PC-9 (cell line): ENCODE measurements at regions not wholly inside any gene's neighbourhood (a gene's known extent, or its start where the extent isn't known, plus 50 kb on each side); places are given as distances from the start of the nearest gene placed in this dataset.

ENCODE experiments used
- BruUV-seq: library from RNA; stranded (reverse); fragments of 400-500 nt; replicated peaks from 2 replicates; lab custom pipeline; 2021; lab: Mats Ljungman, UMichigan
- CTCF ChIA-PET: fragments of 300-600 bp; sonication (Branson Sonifier 250); formaldehyde crosslinking; loops from one replicate; lab custom pipeline; 2022; ENCODE audit warnings: antibody characterized with exemption; lab: Charles Lee
- POLR2A ChIA-PET: fragments of 300-600 bp; sonication (Branson Sonifier 250); formaldehyde crosslinking; loops from one replicate; lab custom pipeline; 2022; ENCODE audit warnings: antibody characterized with exemption; ENCODE audit not compliant: unreplicated experiment; lab: Charles Lee
- DNase-seq, 2 experiments: peaks; one replicate each; pipeline versions ENCODE4 v3.0.0 to v3.0.0-alpha.2; 2015 to 2022; ENCODE audit warnings: mixed read lengths in 1 of 2
- H2AFZ ChIP-seq: fragments of 200-600 bp; sonication (generic); 2 replicates; pipeline ENCODE4 v1.8.1; 2017; ENCODE audit warnings: antibody characterized with exemption
- H3F3A ChIP-seq: fragments of 200-600 bp; sonication (generic); 2 replicates; pipeline ENCODE4 v1.8.1; 2017; ENCODE audit warnings: antibody characterized with exemption, mild to moderate bottlenecking, low read depth; ENCODE audit not compliant: insufficient read depth
- H3K27ac ChIP-seq: fragments of 200-600 bp; sonication (generic); 2 replicates; pipeline ENCODE4 v1.6.1; 2016; ENCODE audit warnings: mixed run types
- H3K27me3 ChIP-seq: fragments of 200-600 bp; sonication (generic); 2 replicates; pipeline ENCODE4 v1.6.1; 2016; ENCODE audit warnings: low read depth, mixed run types; ENCODE audit not compliant: insufficient read depth
- H3K36me3 ChIP-seq: fragments of 200-600 bp; sonication (generic); 2 replicates; pipeline ENCODE4 v1.6.1; 2016; ENCODE audit warnings: low read depth, mixed run types
- H3K4me1 ChIP-seq: fragments of 200-600 bp; sonication (generic); replicated peaks from 2 replicates; pipeline ENCODE4 v1.6.1; 2016; ENCODE audit warnings: mixed run types; ENCODE audit not compliant: insufficient read depth
- H3K4me2 ChIP-seq: fragments of 200-600 bp; sonication (generic); 2 replicates; pipeline ENCODE4 v1.6.1; 2017; ENCODE audit warnings: mixed run types
- H3K4me3 ChIP-seq: fragments of 200-600 bp; sonication (generic); 2 replicates; pipeline ENCODE4 v1.6.1; 2016; ENCODE audit warnings: mixed run types
- H3K79me2 ChIP-seq: fragments of 200-600 bp; sonication (generic); 2 replicates; pipeline ENCODE4 v1.6.1; 2017; ENCODE audit warnings: low read depth, mixed run types
- H3K9me2 ChIP-seq: fragments of 200-600 bp; sonication (generic); 2 replicates; pipeline ENCODE4 v1.8.1; 2017; ENCODE audit warnings: mild to moderate bottlenecking; ENCODE audit not compliant: insufficient read depth
- H3K9me3 ChIP-seq: fragments of 200-600 bp; sonication (generic); 2 replicates; pipeline ENCODE4 v1.8.1; 2016; ENCODE audit warnings: low read depth; ENCODE audit not compliant: insufficient read depth
- H4K20me1 ChIP-seq: fragments of 200-600 bp; sonication (generic); 2 replicates; pipeline ENCODE4 v1.8.1; 2017; ENCODE audit not compliant: insufficient read depth
- EZH2 ChIP-seq: fragments of 200-600 bp; sonication (generic); IDR thresholded peaks from 2 replicates; pipeline ENCODE4 v1.8.0; 2017; ENCODE audit warnings: antibody characterized with exemption, low read depth
- intact Hi-C: fragments of 100-400 bp; cut with micrococcal nuclease; formaldehyde crosslinking; loops from one replicate; pipeline ENCODE4 v1.10.0; 2022; ENCODE audit not compliant: unreplicated experiment
- TF ChIP-seq, protein P1 (sequence below): fragments of 200-600 bp; sonication (generic); conservative IDR thresholded peaks from 2 replicates; pipeline ENCODE4 v1.6.1; 2017; ENCODE audit warnings: mixed run types, antibody characterized with exemption, mild to moderate bottlenecking, moderate library complexity

DNA sequence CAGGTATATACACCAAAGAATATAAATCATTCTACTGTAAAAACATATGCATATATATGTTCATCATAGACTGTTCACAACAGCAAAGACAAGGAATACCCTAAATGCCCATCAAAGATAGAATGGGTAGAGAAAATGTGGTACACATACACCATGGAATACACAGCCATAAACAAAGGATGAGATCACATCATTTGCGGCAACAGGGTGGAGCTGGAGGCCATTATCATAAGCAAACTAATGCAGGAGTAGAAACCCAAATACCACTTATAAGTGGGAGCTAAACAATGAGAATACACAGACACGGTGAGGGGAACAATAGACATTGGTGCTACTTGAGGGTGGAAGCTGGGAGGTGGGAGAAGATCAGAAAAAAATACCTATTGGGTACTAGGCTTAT lies 117.6 kb downstream of the COX7C start:
- H3K79me2 ChIP-seq = no peaks in the 10 kb centered on the region
- BruUV-seq = no TSS peak
- H3K9me2 ChIP-seq = no peaks in the 10 kb centered on the region
- H3K27me3 ChIP-seq = no peaks in the 10 kb centered on the region
- H2AFZ ChIP-seq = no peak overlapping the region
- POLR2A ChIA-PET = no interaction called here
- H3K4me1 ChIP-seq = no peaks in the 10 kb centered on the region
- H3K4me2 ChIP-seq = no peak overlapping the region
- H3F3A ChIP-seq = no peaks in the 10 kb centered on the region
- no peak for DNase-seq
- H4K20me1 ChIP-seq = no peaks in the 10 kb centered on the region
- CTCF ChIA-PET = no interaction called here
- TF ChIP-seq EZH2 = no peak
- TF ChIP-seq, protein P1, sequence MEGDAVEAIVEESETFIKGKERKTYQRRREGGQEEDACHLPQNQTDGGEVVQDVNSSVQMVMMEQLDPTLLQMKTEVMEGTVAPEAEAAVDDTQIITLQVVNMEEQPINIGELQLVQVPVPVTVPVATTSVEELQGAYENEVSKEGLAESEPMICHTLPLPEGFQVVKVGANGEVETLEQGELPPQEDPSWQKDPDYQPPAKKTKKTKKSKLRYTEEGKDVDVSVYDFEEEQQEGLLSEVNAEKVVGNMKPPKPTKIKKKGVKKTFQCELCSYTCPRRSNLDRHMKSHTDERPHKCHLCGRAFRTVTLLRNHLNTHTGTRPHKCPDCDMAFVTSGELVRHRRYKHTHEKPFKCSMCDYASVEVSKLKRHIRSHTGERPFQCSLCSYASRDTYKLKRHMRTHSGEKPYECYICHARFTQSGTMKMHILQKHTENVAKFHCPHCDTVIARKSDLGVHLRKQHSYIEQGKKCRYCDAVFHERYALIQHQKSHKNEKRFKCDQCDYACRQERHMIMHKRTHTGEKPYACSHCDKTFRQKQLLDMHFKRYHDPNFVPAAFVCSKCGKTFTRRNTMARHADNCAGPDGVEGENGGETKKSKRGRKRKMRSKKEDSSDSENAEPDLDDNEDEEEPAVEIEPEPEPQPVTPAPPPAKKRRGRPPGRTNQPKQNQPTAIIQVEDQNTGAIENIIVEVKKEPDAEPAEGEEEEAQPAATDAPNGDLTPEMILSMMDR = no peak
- H3K27ac ChIP-seq = no peak overlapping the region
- intact Hi-C loops = no loop called here
- no peaks in the 10 kb centered on the region for H3K36me3 ChIP-seq
- H3K4me3 ChIP-seq = no peak overlapping the region
- H3K9me3 ChIP-seq = no peaks in the 10 kb centered on the region

DNA sequence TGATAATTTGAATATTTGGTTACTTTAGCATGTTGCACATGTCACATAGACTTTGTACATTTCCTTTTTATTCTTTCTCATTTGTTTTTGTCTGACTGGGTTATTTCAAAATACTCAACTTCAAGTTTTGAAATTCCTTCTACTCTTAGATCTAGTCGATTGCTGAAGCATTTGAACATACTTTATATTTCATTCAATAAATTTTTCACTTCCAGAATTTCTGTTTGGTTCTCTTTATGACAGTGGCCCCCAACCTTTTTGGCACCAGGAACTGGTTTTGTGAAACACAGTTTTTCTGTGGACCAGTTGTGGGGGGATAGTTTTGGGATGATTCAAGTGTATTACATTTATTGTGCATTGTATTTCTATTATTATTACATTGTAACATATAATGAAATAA lies 119.8 kb downstream of the COX7C start:
- ChIA-PET CTCF (no interaction called here), POLR2A (no interaction called here)
- intact Hi-C loops = no loop called here
- DNase-seq = no peak
- Histone ChIP-seq H3K9me3 (no peaks in the 10 kb centered on the region), H3F3A (no peaks in the 10 kb centered on the region), H3K79me2 (no peaks in the 10 kb centered on the region), H3K4me3 (no peak overlapping the region), H2AFZ (no peak overlapping the region), H3K9me2 (no peaks in the 10 kb centered on the region), H3K4me1 (no peaks in the 10 kb centered on the region), H3K4me2 (no peak overlapping the region), H3K36me3 (no peaks in the 10 kb centered on the region), H3K27ac (no peak overlapping the region), H4K20me1 (no peaks in the 10 kb centered on the region), H3K27me3 (no peaks in the 10 kb centered on the region)
- TF ChIP-seq, protein P1 = no peak
- TF ChIP-seq EZH2 = no peak
- BruUV-seq = no TSS peak

DNA sequence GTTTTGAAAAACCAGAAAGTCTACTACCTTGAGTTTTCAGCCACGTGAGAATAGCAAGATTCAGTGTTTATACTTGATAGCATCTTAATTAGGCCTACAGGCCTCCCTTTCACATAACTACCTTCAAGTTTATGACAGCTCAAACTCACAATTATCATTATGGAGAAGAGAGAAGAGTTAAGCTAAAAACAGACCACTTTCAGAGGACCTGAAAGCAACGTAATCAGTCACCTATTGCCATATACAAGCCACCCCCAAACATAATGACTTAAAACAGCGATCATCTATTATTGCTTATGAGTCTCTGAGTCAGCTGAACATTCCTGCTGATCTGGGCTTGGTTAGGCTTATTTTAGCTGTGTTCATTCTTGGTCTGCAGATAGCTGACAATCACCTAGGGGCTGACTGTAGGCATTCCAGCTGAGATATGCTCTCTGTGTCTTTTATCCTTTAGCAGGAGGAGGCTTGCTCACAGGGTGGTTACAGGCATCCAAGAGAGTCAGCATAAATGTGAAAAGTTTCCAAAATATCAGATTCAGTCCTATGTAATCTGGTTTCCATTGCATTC lies 130.9 kb downstream of the COX7C start:
- intact Hi-C loops = no loop called here
- no peak for DNase-seq
- H3K4me1 ChIP-seq = no peaks in the 10 kb centered on the region
- BruUV-seq = no TSS peak
- TF ChIP-seq EZH2 = no peak
- TF ChIP-seq, protein P1 = no peak
- H3K27me3 ChIP-seq = no peaks in the 10 kb centered on the region
- H3K36me3 ChIP-seq = no peaks in the 10 kb centered on the region
- no peak overlapping the region for H3K27ac ChIP-seq
- no peak overlapping the region for H3K4me2 ChIP-seq
- POLR2A ChIA-PET = no interaction called here
- H4K20me1 ChIP-seq = no peaks in the 10 kb centered on the region
- no peaks in the 10 kb centered on the region for H3K79me2 ChIP-seq
- H3K9me2 ChIP-seq = no peaks in the 10 kb centered on the region
- H3F3A ChIP-seq = no peaks in the 10 kb centered on the region
- CTCF ChIA-PET = no interaction called here
- H3K9me3 ChIP-seq = no peaks in the 10 kb centered on the region
- H2AFZ ChIP-seq = no peak overlapping the region
- H3K4me3 ChIP-seq = no peak overlapping the region
